Calu3 (cell line): ENCODE measurements at regions not wholly inside any gene's neighbourhood (a gene's known extent, or its start where the extent isn't known, plus 50 kb on each side); places are given as distances from the start of the nearest gene placed in this dataset.
A peak's percentile ranks its signal among the peaks of the same experiment; 100 is the strongest.

Experiments used
- BruUV-seq: library from RNA; stranded (reverse); fragments of 400-500 nt; replicated peaks from 2 replicates; lab custom pipeline; 2021; lab: Mats Ljungman, UMichigan
- CTCF ChIA-PET: fragments of 300-600 bp; sonication (Branson Sonifier 250); formaldehyde crosslinking; loops from one replicate; lab custom pipeline; 2022; ENCODE audit warnings: antibody characterized with exemption; lab: Charles Lee
- DNase-seq: peaks from one replicate; pipeline ENCODE4 v3.0.0; 2022
- H3K27ac Mint-ChIP-seq: one replicate; pipeline ENCODE4 v1.8.0; 2022; ENCODE audit warnings: mixed read lengths; ENCODE audit not compliant: unreplicated experiment
- H3K27me3 Mint-ChIP-seq: one replicate; pipeline ENCODE4 v1.8.0; 2022; ENCODE audit warnings: mixed read lengths; ENCODE audit not compliant: unreplicated experiment
- H3K36me3 Mint-ChIP-seq: one replicate; pipeline ENCODE4 v1.8.0; 2022; ENCODE audit warnings: mild to moderate bottlenecking, moderate library complexity, mixed read lengths; ENCODE audit not compliant: insufficient read depth, unreplicated experiment
- H3K4me1 Mint-ChIP-seq: one replicate; pipeline ENCODE4 v1.8.0; 2022; ENCODE audit warnings: mild to moderate bottlenecking, low read depth, mixed read lengths; ENCODE audit not compliant: unreplicated experiment
- H3K4me3 Mint-ChIP-seq: one replicate; pipeline ENCODE4 v1.8.0; 2022; ENCODE audit warnings: mild to moderate bottlenecking, low read depth, moderate library complexity, mixed read lengths; ENCODE audit not compliant: unreplicated experiment
- H3K9me3 Mint-ChIP-seq: one replicate; pipeline ENCODE4 v1.8.0; 2022; ENCODE audit warnings: low read depth, mixed read lengths; ENCODE audit not compliant: unreplicated experiment
- CTCF ChIP-seq: fragments of 200-600 bp; IDR thresholded peaks from one replicate; pipeline ENCODE4 v1.8.0; 2022; ENCODE audit warnings: antibody characterized with exemption; ENCODE audit not compliant: unreplicated experiment
- intact Hi-C: fragments of 100-400 bp; cut with micrococcal nuclease; formaldehyde crosslinking; loops from one replicate; pipeline ENCODE4 v1.10.0; 2022; ENCODE audit not compliant: unreplicated experiment

- peaks cover 5% of the 10 kb centered on the region for H3K9me3 Mint-ChIP-seq
- H3K27ac Mint-ChIP-seq: no peak overlapping the region
- peaks cover 8% of the 10 kb centered on the region for H3K36me3 Mint-ChIP-seq
- no peak overlapping the region for H3K4me3 Mint-ChIP-seq
- DNase-seq: no peak
- TF ChIP-seq CTCF: no peak
- no TSS peak for BruUV-seq
- H3K4me1 Mint-ChIP-seq: peaks cover 26% of the 10 kb centered on the region
- intact Hi-C loops: loop anchor here (1.0 to 10.0 kb wide), 2 partner anchors 58 to 65 kb away; no protein-coding TSS in a partner anchor
- CTCF ChIA-PET: no interaction called here
- peaks cover 26% of the 10 kb centered on the region for H3K27me3 Mint-ChIP-seq
Measured at GRCh38 chr22:49482811-49483210, 344.9 kb downstream of the BRD1 start.

GRCh38 chr22:49481659-49482399 is 345.8 kb downstream of the BRD1 start:
- H3K4me3 Mint-ChIP-seq: peak overlapping the region; percentile 61
- intact Hi-C loops: loop anchor here (1.0 to 10.0 kb wide), 2 partner anchors 57 to 66 kb away; no protein-coding TSS in a partner anchor
- peaks cover 30% of the 10 kb centered on the region for H3K27me3 Mint-ChIP-seq
- CTCF ChIA-PET: interaction anchor here (0.9 to 1.6 kb wide), 2 partner anchors 48 to 68 kb away, joined by 3 to 4 read pairs; no protein-coding TSS in a partner anchor
- H3K9me3 Mint-ChIP-seq: peaks cover 9% of the 10 kb centered on the region
- no peak overlapping the region for H3K27ac Mint-ChIP-seq
- H3K4me1 Mint-ChIP-seq: peaks cover 18% of the 10 kb centered on the region
- no TSS peak for BruUV-seq
- peak; percentile 13 for DNase-seq
- H3K36me3 Mint-ChIP-seq: peaks cover 5% of the 10 kb centered on the region
- no peak for TF ChIP-seq CTCF

GRCh38 chr22:49480896-49481658 is 346.6 kb downstream of the BRD1 start:
- no peak for TF ChIP-seq CTCF
- intact Hi-C loops: loop anchor here (10.0 kb wide), 1 partner anchor 56 kb away; no protein-coding TSS in a partner anchor
- BruUV-seq: no TSS peak
- H3K27me3 Mint-ChIP-seq: peaks cover 38% of the 10 kb centered on the region
- peaks cover 5% of the 10 kb centered on the region for H3K36me3 Mint-ChIP-seq
- no peak for DNase-seq
- CTCF ChIA-PET: interaction anchor here (0.9 to 1.6 kb wide), 2 partner anchors 47 to 69 kb away, joined by 3 to 4 read pairs; no protein-coding TSS in a partner anchor
- peaks cover 18% of the 10 kb centered on the region for H3K4me1 Mint-ChIP-seq
- H3K27ac Mint-ChIP-seq: no peak overlapping the region
- H3K9me3 Mint-ChIP-seq: peaks cover 15% of the 10 kb centered on the region
- peak overlapping the region; percentile 61 for H3K4me3 Mint-ChIP-seq

- H3K9me3 Mint-ChIP-seq: peaks cover 15% of the 10 kb centered on the region
- intact Hi-C loops: loop anchor here (10.0 kb wide), 1 partner anchor 56 kb away; no protein-coding TSS in a partner anchor
- H3K4me3 Mint-ChIP-seq: no peak overlapping the region
- peaks cover 42% of the 10 kb centered on the region for H3K27me3 Mint-ChIP-seq
- H3K27ac Mint-ChIP-seq: no peak overlapping the region
- peaks cover 5% of the 10 kb centered on the region for H3K36me3 Mint-ChIP-seq
- no peak for TF ChIP-seq CTCF
- no peak for DNase-seq
- CTCF ChIA-PET: no interaction called here
- no TSS peak for BruUV-seq
- peaks cover 18% of the 10 kb centered on the region for H3K4me1 Mint-ChIP-seq
Measured at GRCh38 chr22:49480331-49480730, 347.3 kb downstream of the BRD1 start.
